ENCODE measurements at regions not wholly inside any gene's neighbourhood (a gene's known extent, or its start where the extent isn't known, plus 50 kb on each side); places are given as distances from the start of the nearest gene placed in this dataset.

DNA sequence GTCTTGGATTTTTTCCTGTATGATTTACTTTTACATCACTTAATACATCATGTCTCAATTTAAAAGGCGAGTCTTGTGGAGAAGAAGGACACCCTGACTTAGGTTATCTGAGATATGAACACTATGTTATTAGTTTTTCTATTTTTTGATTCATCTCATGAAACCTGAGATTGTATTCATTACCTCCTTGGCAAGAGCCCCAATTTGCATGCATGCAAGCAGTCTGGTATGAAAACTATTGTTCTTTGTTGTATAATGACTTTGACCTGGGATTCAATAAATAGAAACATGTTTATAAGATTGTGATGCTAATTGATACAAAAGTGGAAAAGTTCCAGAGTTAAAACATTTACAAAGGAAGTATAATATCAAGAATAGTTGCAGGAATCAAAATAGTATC, 576.1 kb downstream of the NOVA1 start:
- TF ChIP-seq, protein P1, sequence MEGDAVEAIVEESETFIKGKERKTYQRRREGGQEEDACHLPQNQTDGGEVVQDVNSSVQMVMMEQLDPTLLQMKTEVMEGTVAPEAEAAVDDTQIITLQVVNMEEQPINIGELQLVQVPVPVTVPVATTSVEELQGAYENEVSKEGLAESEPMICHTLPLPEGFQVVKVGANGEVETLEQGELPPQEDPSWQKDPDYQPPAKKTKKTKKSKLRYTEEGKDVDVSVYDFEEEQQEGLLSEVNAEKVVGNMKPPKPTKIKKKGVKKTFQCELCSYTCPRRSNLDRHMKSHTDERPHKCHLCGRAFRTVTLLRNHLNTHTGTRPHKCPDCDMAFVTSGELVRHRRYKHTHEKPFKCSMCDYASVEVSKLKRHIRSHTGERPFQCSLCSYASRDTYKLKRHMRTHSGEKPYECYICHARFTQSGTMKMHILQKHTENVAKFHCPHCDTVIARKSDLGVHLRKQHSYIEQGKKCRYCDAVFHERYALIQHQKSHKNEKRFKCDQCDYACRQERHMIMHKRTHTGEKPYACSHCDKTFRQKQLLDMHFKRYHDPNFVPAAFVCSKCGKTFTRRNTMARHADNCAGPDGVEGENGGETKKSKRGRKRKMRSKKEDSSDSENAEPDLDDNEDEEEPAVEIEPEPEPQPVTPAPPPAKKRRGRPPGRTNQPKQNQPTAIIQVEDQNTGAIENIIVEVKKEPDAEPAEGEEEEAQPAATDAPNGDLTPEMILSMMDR (IDR thresholded peaks at IDR 0.05), result no peak
- TF ChIP-seq POLR2A (IDR thresholded peaks at IDR 0.05), result no peak
